ENCODE measurements at regions not wholly inside any gene's neighbourhood (a gene's known extent, or its start where the extent isn't known, plus 50 kb on each side); places are given as distances from the start of the nearest gene placed in this dataset.

DNA sequence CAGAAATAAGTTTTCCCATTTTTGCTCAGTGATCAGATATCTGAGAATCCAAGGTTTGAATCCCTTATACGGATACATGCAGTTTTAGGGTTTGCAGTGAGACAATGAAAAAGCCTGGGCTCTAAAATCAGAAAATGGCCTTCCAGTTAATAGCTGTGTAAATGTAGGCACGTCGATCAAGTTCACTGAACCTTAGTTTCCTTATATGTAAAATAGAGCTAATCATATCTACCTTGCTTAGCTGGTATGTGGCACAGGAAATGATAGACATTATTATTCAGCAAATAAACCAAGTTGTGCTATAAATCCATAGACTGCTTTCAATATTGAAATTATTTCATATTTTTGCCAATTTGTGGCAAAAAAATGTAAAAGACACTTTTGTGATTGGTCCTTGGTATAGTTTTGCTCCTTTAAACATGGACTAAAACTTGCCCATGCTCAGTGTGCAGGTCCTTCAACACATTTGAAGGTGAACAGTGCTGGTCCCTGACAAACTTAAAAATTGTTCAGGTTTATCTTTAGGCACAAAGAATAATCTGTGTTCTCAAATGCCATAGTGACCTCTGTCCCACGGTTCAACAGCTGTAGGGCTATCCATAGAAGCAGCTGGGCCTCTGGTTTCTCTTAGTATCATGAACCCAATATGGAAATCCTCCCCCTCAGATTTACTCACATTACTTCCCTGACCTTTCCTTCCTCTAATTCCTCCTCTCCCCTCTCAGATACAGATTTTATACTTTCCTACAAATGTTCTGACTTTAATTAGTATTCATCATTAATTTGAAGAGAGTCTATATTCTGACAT lies 51.0 kb downstream of the CCDC54 start:
- no peak for DNase-seq (ENCODE audit: low read depth in 3 of 3)

DNA sequence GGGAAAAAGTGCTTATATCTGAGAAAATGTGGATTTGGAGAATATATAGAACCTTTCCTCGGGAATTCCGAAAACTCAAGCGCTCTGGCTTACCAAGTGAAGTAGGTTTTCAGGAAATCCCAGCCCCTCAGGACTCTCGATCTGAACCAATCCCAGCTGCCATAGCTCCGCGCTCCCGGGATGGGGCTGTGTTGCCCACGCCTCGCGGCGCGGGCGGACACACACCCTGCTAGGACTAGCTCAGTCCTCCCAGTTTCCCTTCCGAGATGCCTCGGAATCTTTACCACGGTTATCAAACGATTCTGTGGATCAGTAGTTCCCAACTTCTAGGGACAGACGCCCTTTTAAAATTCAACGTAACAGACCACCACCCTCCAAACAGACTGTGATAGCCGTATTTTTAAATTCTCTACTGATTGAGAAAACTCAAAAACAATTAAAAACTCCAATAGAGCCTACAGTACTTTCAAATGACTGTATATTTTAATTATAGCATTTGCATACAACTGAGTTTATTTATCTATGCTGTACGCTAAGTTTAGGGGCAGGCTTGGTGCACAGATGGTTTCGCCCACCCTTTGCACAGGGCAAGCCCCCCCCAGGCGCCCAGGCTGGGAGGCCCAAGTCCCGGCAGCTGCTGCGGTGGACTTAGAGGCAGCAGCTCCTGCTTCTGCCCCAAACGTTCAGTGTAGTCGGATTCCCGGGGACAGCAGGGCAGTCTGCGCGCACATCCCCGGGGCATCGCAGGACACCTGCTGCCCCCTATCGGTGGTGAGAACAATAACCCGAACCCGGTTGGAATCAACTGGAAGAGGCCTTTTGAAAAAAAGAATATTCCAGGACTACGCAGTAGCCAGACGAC lies 52.3 kb downstream of the CCDC54 start:
- DNase-seq (ENCODE audit: low read depth in 3 of 3): peak; percentile 21 to 38 (median 35)

DNA sequence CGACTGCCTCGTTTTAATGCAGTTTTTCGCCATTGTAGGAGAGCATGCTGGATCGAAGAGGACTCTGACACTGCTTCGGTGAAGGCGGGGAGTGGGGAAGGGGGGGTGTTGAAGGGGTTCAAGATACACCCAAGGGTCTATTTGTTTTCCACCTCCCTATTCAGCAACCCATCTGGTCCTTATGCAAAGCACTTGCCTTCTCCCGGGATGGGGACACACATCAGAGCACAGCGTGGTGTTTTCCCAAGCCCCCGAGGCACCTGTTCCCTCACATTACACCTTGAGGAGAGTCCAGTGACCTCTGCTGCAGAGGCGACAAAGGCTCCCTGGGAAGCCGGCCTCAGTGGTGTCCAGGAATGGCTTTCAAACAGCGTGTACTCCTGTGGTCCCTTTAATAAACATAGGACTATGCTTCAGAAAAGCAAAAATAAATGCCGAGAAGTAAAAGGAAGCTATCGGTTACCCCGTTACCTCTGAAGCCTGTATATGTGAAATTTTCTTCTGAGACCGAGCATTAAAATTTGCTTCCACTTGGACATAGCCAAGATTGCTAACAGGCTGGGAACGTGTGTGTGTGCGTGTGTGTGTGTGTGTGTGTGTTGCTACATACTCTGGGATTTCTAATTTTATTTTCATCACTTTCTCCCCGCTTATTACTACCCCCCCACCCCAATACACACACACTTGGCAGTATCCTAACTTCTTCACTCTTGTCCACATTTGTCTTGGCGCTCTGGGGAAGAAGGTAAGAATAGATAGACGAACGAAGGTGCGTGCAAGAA lies 53.2 kb downstream of the CCDC54 start:
- no peak for DNase-seq (ENCODE audit: low read depth in 3 of 3)

DNA sequence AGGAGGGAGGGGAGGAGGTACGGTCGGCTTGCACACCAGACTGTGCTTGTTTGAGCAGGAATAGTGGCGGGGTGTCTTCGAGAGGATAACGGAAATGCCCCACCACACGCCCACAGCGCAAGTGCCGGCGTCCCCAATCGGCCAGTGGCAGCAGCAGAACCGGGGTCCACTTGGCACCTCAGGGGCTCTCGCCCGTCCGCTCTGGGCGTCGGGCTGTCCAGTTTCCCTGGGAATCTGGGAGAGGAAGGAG lies 53.7 kb downstream of the CCDC54 start:
- DNase-seq (ENCODE audit: low read depth in 3 of 3): no peak

DNA sequence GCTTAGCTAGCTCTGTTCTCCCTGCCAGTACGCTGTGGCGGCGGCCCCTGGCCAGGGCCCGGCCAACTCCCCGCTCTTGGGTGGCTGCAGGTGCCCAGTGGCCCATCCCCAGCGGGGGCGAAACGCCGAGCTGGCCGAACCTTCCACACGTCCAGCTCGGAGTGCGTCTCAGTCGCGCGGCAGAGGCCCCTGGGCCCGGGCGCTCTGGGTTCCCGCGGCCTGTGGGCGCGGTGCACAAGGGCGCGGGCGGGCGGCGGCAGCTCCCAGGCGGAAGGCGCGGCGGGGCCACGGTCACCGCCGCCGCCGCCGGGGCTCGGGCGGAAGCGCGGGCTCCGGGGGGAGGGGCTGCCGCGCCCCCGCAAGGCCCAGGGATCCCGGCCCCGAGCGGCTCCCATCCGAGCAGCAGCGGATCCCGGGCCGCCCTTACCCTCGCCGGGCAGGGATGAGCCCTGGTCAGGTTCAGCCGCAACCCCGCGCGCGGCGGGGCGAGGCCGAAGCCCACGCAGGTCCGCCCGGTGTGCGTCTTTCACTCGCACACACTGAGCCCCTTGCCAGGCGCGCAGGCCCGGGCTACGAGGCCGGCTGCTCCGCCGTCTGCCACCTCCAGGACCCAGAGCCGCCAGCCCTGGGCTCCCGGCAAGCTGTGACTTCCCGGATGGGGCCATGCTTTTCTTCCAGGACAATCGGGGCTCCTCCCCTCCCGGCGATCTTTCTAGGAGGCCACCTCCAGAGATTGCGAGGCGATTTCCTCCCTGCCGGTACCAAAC lies 54.2 kb downstream of the CCDC54 start:
- peak; percentile 9 to 30 (median 10) for DNase-seq (ENCODE audit: low read depth in 3 of 3)

DNA sequence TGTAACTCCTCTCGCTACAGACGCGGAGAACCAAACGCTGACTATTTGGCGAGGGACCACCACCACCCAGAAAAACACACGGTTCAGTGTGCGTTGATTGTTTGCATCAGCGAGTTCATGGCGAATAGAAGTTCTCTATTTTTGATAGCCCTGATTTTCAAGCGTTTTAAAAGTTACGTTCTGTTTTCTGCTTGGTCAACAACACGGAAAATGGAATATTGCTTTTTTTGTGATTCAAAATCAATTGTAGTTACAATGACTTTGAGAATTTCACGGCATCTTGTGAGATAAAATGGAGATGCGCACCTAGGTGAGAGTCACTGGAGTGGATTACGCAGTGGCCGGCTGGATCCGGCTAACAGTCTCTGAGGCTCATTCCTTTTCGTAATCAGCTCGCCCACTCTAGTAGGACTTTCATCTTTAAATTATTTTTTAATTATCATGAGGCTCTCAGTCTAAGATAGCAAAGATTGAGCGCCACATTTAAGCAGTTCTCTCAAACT lies 54.8 kb downstream of the CCDC54 start:
- no peak for DNase-seq (ENCODE audit: low read depth in 3 of 3)

DNA sequence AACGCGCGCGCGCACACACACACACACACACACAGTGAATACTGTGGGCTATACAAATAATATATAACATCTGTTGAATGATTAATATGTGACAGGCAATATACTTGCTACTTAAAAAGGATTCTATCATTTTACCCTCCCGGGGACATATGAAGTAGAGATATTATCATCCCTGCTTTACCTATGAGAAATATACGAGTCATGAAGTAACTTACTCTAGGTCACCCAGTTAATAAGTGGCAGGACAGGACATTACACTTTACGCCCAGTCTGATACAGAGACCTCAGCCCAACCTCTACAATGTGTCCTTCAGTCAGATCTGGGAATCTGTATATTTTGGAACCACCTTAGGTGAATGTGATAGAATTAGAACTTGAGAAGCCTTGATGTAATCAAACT lies 55.4 kb downstream of the CCDC54 start:
- DNase-seq (ENCODE audit: low read depth in 3 of 3): no peak

DNA sequence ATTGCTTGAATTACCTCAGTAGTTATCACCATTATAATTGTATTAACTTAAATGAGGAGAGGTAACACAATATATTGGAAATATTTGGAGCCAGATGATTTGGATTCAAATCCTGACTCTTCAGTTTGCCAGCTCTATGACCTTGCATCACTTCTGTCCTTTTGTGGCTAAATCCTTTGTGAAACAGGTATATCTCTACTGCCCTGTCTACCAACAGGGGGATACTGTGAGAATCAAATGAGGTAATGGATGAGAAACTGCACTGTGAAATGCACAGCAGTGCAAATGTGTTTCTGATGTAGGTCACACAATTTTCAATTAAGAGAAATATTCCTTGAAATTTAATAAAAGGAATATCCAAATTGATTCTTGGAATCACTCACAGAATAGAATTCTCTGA lies 58.8 kb downstream of the CCDC54 start:
- no peak for DNase-seq (ENCODE audit: low read depth in 3 of 3)

DNA sequence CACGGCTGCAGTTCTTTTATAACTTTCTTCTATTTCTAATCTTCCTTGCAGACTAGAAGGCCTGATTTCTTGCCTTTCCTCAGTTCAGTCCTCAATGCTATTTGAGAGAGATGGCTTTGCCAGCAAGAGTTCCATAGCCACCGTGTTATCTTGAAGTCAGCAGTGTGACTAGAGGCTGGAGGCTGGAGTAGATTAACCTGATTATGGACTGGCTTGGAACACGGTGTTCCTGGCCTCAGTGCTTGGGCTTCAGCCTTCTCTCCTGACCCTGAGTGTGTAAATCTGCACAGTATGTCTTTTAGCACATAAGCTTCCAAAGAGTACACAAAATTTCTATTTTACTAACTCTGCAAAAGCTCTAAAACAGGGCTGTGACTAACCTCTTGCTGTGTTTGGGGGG lies 61.4 kb downstream of the CCDC54 start:
- DNase-seq (ENCODE audit: low read depth in 3 of 3): no peak

DNA sequence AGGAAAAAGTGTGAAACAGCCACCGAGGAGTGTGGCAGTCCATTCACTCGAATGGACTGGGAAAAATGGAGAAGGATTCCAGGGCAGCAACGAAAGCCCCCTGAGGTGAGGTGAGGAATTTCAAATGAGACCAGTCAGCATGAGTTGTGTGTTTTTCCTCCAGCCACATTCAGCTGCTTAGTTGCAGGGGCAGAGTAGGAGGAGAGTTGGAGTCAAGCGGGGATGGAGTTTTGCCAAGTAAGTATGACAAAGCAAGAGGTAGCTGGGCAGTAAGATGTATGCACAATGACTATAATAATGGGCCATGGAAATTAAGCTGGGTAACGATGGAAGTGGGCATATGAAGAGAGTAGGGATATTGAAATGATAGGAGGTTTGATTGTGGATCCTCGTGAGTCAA lies 64.4 kb downstream of the CCDC54 start:
- DNase-seq (ENCODE audit: low read depth in 3 of 3): no peak

DNA sequence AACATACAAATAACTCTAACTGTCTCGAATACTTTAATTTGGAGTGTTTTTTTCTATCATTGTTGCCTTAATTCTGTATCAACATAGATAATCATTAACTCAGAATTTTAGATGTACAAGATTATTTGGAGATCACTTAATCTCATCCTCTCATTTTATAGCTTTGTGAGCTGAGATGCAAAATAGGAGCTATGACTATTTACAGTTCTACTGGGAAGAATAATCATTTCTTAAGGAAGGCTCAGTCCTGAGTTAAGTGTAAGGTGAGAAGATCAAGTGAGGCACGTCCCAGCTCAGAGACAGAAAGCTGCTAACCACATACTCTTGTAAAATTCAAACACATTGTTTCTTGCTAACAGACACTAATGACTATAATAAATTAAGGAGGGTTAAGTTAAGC lies 66.2 kb downstream of the CCDC54 start:
- DNase-seq (ENCODE audit: low read depth in 3 of 3): no peak

DNA sequence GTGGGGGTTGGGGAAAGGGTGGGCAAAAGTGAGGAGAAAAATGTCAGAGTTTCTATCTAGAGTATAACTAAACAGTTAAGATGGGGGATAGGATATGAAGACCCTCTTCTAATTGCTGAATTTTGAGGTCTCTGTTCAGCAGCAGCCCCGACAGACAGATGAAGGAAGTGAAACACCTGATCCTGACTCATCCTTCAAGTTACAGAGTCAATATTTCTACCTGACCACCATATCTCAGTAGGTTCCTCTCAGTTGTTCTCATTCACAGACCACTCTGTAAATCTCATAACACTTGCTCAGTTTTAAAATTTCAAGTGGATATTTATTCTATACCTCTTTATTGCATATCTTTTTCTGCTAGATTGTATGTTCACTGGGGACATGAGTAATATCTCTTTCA lies 69.5 kb downstream of the CCDC54 start:
- no peak for DNase-seq (ENCODE audit: low read depth in 3 of 3)

DNA sequence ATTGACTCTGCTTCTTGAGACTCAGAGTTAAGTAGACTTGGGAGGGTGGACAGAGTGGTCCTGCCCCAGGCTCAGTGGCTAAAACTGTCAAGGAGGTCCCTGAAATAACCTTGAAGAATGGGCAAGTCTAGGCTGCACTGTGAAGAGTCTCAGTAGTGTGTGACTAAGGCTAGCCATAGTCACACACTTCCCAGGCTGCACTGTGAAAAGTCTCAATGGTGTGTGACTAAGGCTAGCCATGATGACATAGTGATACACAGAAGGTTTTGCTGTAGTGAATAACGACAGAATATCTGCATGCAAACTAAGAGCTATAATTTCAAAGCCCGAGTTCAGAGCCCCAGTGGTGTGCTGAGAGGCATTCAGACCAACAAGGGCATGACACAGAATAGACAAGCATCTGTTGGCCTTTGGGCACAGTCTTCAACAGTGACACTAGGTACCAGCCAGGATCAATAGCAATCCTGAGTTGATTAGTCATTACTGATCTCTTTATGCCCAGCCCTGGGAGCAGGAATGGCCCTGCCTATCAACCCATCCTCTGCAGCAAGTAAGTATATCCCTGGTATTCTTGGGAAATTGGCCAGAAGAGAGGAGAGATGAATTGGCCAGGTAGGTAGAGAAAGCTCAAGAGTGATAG lies 72.4 kb upstream of the BBX start:
- no peak for DNase-seq (ENCODE audit: low read depth in 3 of 3)

DNA sequence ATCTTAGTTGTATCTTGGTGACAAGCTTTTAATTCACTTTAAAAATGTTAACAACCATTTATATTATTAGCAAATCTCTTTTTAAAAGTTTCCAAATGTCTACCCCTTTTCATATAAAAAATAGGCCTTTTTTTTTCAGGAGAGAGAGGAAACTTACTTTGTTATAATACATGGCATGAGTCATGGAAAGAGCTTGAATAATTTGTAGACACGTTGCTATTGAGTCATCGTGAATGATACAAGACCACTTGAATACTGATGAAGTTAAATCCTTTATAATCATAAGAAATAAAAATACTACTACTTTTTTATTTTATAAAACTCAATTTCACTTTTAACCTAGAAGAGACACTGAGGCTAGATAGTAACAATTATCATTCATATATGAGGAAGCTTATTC lies 70.3 kb upstream of the BBX start:
- DNase-seq (ENCODE audit: low read depth in 3 of 3): no peak

DNA sequence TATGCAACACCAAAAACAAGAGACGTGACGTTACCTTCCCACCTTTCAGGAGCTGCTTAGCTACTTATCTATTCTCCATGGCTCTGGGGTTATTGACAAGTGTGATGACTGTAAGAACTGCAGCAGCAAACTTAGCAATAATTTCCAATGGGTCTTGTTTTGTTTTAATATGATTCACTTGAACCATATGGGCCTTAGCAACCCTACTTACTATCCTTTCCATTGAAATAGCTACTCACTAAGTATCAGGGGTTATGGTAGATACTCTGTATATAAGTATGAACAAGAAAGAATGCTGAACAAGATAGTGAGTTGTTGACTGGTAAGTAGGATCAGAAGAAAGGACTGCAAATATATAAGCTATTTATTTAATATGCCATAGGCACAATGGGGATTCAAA lies 69.3 kb upstream of the BBX start:
- DNase-seq (ENCODE audit: low read depth in 3 of 3): no peak

DNA sequence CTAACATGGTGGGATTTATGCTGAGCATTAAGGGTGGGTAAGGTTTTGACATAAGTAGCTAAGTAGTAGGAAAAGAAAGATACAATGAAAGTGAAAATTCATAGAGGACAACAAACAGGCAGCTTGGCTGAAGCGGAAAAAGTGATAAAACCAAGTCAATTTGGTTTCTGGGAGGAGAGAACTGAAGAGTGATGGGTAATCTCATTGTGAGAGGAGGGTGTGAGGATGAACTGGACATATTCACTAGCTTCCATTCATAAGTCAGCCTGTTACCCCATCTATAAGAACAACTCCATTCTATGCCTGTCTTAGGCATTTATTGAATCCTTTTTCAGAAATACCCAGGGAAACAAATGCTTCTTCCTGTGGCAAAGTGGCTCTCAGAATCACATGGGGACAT lies 67.1 kb upstream of the BBX start:
- DNase-seq (ENCODE audit: low read depth in 3 of 3): no peak

DNA sequence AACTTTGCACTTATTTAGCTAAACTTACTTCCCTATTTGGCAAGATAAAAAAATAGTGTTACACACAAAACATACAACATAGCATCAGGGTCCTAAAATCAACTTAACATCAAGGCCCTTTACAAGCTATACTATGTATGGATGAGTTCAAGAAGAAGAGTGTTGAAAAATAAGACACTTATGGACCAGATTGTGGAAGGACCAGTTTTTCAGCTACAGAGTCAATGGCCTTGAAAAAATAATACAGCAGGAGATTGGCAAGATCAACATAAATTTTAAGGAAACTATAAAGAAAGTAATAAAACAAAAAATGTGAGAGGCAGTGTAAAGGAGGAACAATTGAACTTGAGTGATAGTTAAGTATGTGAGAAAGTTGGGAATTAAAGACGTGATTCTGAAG lies 66.3 kb upstream of the BBX start:
- DNase-seq (ENCODE audit: low read depth in 3 of 3): no peak

DNA sequence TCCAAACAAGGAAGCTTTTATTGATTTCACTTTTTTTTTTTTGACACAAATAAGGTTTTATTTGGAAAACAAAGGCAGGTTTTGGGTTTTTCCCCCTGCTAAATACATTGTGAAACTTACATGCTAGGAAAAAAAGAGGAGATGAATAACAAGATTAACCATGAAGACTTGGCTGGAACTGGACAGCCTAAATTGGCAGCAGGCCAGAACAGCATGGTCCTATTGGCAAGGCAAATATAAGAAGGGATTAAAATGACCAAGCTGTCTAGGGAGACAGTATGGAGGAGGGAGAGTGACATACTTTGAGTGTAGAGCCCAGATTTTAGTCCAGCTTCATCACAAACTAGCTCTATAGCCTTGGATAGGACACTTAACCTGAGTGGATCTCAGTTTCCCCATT lies 63.9 kb upstream of the BBX start:
- DNase-seq (ENCODE audit: low read depth in 3 of 3): no peak

DNA sequence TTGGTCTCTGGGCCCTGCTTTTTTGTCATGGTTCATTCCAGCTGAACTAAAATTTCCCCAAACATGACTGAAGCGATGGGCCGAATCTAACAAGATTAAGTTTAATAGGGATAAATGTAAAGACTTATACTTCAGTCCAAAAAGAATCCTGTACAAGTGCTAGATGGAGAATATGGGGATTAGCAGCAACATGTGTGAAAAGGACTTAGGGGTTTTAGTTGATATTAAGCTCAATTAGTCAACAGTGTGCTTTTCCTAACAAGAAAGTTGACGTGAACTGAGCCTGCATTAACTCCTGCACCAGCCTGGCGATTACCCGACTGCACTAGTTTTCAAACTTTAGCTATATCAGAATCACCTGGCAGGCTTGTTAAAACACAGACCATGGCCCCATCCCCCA lies 61.0 kb upstream of the BBX start:
- DNase-seq (ENCODE audit: low read depth in 3 of 3): no peak

DNA sequence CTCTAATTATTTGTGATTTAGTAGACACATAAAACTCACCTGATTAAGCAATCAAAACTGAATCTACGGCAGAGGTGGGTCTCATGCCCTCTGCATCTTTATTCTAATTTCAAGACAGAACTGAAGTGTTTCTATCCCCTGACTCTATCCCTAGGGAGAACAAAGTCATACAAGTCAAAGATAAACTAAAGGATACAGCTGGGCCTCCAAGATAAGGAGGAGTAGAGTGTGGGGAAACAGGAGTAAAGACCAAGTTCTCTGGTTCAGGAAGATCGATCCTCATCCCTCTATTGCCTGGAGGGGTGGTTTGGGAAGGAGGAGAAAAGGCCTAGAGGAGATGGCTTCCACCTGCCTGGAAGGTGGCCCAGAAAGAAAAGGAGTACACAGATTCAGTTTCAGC lies 58.7 kb upstream of the BBX start:
- no peak for DNase-seq (ENCODE audit: low read depth in 3 of 3)

DNA sequence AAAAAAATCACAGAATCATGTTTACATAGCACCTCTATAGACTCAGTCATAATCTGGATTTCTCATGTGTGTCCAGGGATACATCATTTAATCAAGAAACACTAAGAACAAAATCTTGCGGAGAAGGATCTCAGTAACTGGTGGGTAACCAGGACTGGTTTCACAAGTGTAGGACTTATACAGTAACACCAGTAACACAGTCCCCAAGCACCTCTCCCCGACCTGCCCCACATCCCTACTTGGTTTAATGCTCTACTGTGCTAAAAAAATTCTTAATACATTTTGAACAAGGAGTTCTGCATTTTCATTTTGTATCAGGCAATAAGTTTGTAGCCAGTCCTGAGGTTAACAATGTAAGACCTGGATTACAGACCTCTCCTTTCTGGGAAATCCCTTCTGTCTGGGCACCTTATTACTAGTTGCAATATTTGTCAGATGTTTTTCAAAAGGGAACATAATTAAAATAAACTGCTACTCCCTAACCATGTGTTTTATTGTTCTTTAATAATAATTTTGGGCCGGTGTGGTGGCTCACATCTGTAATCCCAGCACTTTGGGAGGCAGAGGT lies 57.6 kb upstream of the BBX start:
- DNase-seq (ENCODE audit: low read depth in 3 of 3): no peak
